Neuron (in vitro differentiated cells): ENCODE measurements at regions not wholly inside any gene's neighbourhood (a gene's known extent, or its start where the extent isn't known, plus 50 kb on each side); places are given as distances from the start of the nearest gene placed in this dataset.

ENCODE experiments used
- H2AFZ ChIP-seq: one replicate; pipeline ENCODE4 v1.6.1; 2013; ENCODE audit warnings: low read depth, mild to moderate bottlenecking, inconsistent platforms, low read length, moderate library complexity
- H3K27me3 ChIP-seq: one replicate; pipeline ENCODE4 v1.6.1; 2013; ENCODE audit warnings: low read length; ENCODE audit not compliant: insufficient read depth
- H3K36me3 ChIP-seq: one replicate; pipeline ENCODE4 v1.6.1; 2013; ENCODE audit warnings: low read length; ENCODE audit not compliant: insufficient read depth
- H3K4me1 ChIP-seq: one replicate; pipeline ENCODE4 v1.6.1; 2013; ENCODE audit warnings: low read length; ENCODE audit not compliant: insufficient read depth
- H3K4me3 ChIP-seq: 2 replicates; pipeline ENCODE4 v1.5.1; 2013; ENCODE audit warnings: mild to moderate bottlenecking, low read length, moderate library complexity
- H3K9me3 ChIP-seq: one replicate; pipeline ENCODE4 v1.6.1; 2013; ENCODE audit warnings: low read length

- no peaks in the 10 kb centered on the region for H3K36me3 ChIP-seq
- H3K27me3 ChIP-seq: peaks cover 6% of the 10 kb centered on the region
- no peak overlapping the region for H3K4me3 ChIP-seq
- no peak overlapping the region for H2AFZ ChIP-seq
- no peaks in the 10 kb centered on the region for H3K9me3 ChIP-seq
- H3K4me1 ChIP-seq: peaks cover 23% of the 10 kb centered on the region
These were observed 297.8 kb downstream of the RRAGC start for GRCh38 chr1:38561725-38562124.

DNA sequence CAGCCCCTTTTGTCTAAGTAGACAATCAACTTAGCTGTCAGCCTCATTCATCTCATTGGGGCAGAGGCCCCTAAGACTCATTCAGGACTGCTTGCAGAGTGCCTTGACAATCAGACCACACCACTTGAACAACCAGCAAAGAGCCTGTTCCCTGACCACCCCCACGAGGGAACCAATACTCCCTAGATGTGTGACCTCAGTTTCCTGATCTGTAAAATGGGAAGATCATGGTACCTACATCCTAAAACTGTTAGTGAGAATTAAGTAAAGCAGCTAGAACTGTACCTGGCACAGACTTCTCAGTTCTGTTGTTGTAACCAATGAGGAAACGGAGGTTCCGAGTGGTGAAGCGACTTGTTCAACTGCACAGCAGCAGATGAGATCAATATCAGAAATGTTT lies 298.5 kb downstream of the RRAGC start:
- peaks cover 23% of the 10 kb centered on the region for H3K4me1 ChIP-seq
- H3K4me3 ChIP-seq: no peak overlapping the region
- no peak overlapping the region for H2AFZ ChIP-seq
- H3K9me3 ChIP-seq: no peaks in the 10 kb centered on the region
- H3K36me3 ChIP-seq: no peaks in the 10 kb centered on the region
- peaks cover 12% of the 10 kb centered on the region for H3K27me3 ChIP-seq

DNA sequence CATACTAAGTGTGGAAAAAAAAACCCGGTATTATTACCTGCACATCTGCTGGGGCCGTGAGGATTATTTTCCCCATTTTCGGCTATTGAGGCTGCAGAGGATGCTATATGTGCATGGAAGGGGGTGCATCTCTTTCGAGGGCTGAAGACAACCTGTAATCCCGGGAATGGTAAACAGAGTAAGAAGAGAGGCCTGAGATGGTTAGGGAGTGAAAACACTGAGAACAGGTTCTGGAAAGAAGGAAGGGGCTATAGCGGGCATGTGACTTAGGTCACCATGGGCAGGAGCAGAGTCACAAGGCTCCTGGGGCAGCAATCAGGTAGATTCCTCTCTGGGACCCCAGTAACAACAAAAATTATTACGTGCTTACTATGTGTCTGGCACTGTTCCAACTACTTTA lies 299.1 kb downstream of the RRAGC start:
- H2AFZ ChIP-seq: no peak overlapping the region
- peaks cover 12% of the 10 kb centered on the region for H3K27me3 ChIP-seq
- H3K36me3 ChIP-seq: no peaks in the 10 kb centered on the region
- no peaks in the 10 kb centered on the region for H3K9me3 ChIP-seq
- H3K4me3 ChIP-seq: no peak overlapping the region
- H3K4me1 ChIP-seq: peaks cover 23% of the 10 kb centered on the region

DNA sequence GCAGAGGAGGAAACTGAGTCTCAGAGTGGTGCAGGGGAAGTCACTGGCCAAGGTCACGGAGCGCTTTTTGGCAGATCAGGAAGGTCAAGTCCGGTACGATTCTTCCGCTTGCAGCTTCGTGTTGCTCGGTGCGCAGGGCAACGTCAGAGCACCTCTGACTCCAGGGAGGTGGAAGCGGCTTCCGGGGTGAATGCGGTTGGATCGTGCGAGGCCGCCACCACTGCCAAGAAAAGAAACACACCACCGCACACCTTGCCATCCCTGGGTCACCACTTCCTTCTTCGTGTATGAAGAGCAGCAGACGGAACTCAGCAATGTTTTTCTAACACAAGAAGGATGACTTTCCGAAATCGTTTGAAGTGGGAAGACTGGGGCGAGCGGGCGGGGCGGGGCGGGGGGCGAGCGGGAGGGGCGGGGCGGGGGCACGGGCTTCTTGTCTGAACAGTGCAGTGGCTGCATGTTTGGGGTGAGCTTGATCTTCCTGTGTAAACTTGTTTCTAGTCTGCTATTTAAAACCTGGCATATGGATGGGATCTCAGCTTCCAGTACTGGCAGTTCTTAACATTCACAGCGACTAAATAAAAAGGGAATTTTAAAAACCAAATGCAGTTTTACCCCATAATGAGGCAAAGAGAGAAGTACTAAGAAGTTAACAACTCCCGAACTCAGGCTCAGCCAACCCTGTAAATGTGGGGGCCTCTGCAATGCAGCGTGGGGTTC lies 300.0 kb downstream of the RRAGC start:
- Histone ChIP-seq H3K9me3 (no peaks in the 10 kb centered on the region), H2AFZ (no peak overlapping the region), H3K4me3 (no peak overlapping the region), H3K27me3 (peaks cover 12% of the 10 kb centered on the region), H3K4me1 (peaks cover 23% of the 10 kb centered on the region), H3K36me3 (no peaks in the 10 kb centered on the region)

DNA sequence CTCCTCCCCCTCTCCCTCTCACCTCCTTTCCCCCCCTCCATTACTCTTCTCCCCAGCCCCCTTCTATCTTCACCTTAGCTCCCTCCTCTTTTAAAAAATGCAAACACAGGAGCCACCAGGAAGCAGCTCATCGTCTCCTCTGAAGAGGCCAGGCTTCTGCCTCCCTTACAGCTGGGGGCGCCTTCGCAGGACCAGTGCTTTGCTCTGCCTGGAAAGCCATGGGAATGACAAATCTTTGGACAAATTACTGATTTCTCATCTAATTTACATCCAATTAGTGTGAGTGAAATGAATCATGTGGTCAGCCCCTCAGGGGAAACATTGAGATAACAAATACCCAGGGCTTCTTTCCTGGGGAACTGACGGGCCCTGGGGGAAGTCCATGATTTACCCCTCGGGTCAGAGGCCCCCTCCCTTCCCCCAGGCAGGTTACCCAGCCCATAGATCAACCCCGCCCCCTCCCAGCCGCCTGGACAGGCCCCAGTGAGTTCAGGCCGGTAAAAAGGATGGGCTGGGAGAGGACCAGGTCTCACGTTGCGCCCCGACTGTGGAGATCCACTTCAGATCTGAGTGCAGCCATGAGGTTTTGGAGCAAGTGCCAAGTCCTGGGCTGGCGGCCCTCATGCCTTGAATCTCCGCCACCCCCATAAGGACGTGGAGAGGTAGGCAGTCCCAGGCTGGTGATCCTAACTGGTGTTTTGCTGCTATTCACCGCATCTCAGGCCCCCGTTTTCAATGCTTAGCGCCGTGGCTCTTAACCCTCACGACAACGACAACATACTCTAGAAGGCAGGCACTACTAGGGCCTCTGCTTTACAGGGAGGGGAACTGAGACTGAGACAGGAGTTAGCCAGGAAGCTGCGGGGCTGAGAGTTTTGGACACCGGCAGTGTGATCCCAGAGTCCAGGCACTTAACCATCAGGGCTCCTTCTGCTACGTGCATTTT lies 300.8 kb downstream of the RRAGC start:
- Histone ChIP-seq H3K4me3 (no peak overlapping the region), H3K4me1 (peaks cover 23% of the 10 kb centered on the region), H3K36me3 (no peaks in the 10 kb centered on the region), H3K27me3 (peaks cover 8% of the 10 kb centered on the region), H3K9me3 (no peaks in the 10 kb centered on the region), H2AFZ (peak overlapping the region; percentile 51)

DNA sequence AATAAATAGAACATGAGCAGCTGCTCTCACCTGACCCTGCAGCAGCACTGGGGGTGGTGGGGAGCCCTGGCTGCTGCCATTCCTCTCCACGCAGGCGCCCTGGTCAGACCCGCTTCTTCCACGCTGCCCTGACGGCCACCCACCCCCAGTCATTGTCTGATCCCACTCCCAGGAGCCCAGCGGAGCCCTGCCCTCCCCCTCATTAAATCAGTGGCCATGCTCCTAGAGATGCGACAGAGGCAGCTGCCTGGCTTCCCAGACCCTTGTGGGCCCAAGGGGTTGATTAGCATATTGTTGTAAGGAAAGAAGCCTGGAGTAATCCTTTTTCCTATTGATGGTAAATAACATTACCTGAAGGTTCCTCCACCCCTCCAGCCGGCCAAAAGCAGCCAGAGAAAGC lies 301.5 kb downstream of the RRAGC start:
- H3K27me3 ChIP-seq: peaks cover 8% of the 10 kb centered on the region
- H3K4me1 ChIP-seq: peaks cover 23% of the 10 kb centered on the region
- H3K9me3 ChIP-seq: no peaks in the 10 kb centered on the region
- no peak overlapping the region for H3K4me3 ChIP-seq
- peak overlapping the region; percentile 51 for H2AFZ ChIP-seq
- H3K36me3 ChIP-seq: no peaks in the 10 kb centered on the region

DNA sequence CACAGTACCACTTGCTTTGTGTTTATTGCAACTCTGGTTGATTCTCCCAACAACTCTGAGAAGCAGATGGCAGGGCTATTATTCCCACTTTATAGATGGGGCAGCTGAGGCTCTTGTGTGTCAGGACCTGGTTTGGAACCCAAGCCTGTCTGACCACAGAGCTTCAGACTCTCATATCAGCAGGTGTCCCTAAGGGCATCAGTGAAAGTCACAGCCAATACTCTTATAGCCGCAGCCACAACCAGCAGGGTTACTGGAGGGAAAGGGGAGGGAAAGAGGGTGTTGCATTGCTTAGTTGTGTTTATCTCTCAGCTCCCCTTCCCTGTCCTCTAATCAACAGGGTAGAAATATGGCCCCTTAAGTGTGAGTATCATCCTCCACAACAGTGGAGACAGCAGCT lies 304.0 kb downstream of the RRAGC start:
- no peaks in the 10 kb centered on the region for H3K36me3 ChIP-seq
- no peak overlapping the region for H3K4me3 ChIP-seq
- H3K27me3 ChIP-seq: peaks cover 8% of the 10 kb centered on the region
- no peak overlapping the region for H2AFZ ChIP-seq
- H3K4me1 ChIP-seq: peaks cover 21% of the 10 kb centered on the region
- H3K9me3 ChIP-seq: no peaks in the 10 kb centered on the region

DNA sequence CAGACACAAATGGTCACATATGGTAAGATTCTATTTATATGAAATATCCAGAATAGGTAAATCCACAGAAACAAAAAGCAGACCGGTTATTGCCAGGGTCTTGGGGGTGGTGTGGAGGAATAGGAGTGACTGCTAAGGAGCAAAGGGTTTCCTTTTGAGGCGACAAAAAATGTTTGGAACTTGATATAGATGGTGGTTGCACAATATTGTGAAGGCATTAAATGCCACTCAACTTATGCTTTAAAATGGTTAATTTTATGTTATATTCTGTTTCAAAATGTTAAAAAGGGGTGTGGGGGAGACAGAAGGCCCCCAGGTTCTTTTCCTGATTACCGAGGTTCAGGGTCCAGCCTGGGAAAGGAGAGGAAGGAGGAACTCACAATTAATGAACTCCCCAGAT lies 304.4 kb downstream of the RRAGC start:
- no peaks in the 10 kb centered on the region for H3K36me3 ChIP-seq
- H3K9me3 ChIP-seq: no peaks in the 10 kb centered on the region
- H3K27me3 ChIP-seq: peaks cover 8% of the 10 kb centered on the region
- H2AFZ ChIP-seq: no peak overlapping the region
- H3K4me1 ChIP-seq: peaks cover 21% of the 10 kb centered on the region
- no peak overlapping the region for H3K4me3 ChIP-seq

- Histone ChIP-seq H3K36me3 (no peaks in the 10 kb centered on the region), H3K4me1 (no peaks in the 10 kb centered on the region), H2AFZ (no peak overlapping the region), H3K4me3 (no peak overlapping the region), H3K27me3 (peaks cover 4% of the 10 kb centered on the region), H3K9me3 (no peaks in the 10 kb centered on the region)
These were observed 308.0 kb downstream of the RRAGC start for GRCh38 chr1:38551318-38552307.

- H3K27me3 ChIP-seq: no peaks in the 10 kb centered on the region
- no peaks in the 10 kb centered on the region for H3K9me3 ChIP-seq
- no peak overlapping the region for H2AFZ ChIP-seq
- no peak overlapping the region for H3K4me3 ChIP-seq
- no peaks in the 10 kb centered on the region for H3K4me1 ChIP-seq
- H3K36me3 ChIP-seq: no peaks in the 10 kb centered on the region
These were observed 310.4 kb downstream of the RRAGC start for GRCh38 chr1:38549191-38549590.

- Histone ChIP-seq H3K27me3 (no peaks in the 10 kb centered on the region), H3K36me3 (no peaks in the 10 kb centered on the region), H3K9me3 (no peaks in the 10 kb centered on the region), H3K4me3 (no peak overlapping the region), H3K4me1 (no peaks in the 10 kb centered on the region), H2AFZ (no peak overlapping the region)
These were observed 312.3 kb downstream of the RRAGC start for GRCh38 chr1:38547321-38547720.

- no peaks in the 10 kb centered on the region for H3K27me3 ChIP-seq
- no peak overlapping the region for H2AFZ ChIP-seq
- H3K4me1 ChIP-seq: no peaks in the 10 kb centered on the region
- no peaks in the 10 kb centered on the region for H3K36me3 ChIP-seq
- H3K9me3 ChIP-seq: no peaks in the 10 kb centered on the region
- H3K4me3 ChIP-seq: no peak overlapping the region
These were observed 312.9 kb downstream of the RRAGC start for GRCh38 chr1:38546636-38547035.
